ENCODE measurements at regions not wholly inside any gene's neighbourhood (a gene's known extent, or its start where the extent isn't known, plus 50 kb on each side); places are given as distances from the start of the nearest gene placed in this dataset.
"Not testable (repeated sequence)": the region's sequence is repeated elsewhere in the genome, so short reads cannot be mapped to it uniquely, and the experiment has no call there.

DNA sequence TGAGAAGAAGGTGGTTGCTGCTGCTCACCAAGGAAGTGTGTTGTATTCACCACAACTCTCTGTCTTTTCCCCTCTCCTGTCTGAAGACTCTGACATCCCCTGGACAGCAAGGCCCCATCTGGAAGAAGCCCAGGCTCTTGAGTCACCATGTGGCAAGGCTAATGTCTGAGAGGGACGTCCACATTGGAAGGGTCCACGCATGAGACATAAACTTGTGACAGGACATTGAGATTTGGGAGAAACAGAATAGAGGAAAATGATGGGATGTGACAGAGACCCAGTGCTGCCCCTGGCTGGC is 176.5 kb downstream of the IRF8 start:
- DNase-seq (ENCODE audit: low read depth): no peak
- TF ChIP-seq CTCF (IDR thresholded peaks at IDR 0.05; ENCODE audit: control insufficient read depth, extremely low read depth, insufficient read depth): no peak
- no peak overlapping the region for H3K4me3 ChIP-seq (ENCODE audit: low read depth, low read length)

- TF ChIP-seq CTCF (IDR thresholded peaks at IDR 0.05; ENCODE audit: control insufficient read depth, extremely low read depth, insufficient read depth): no peak
- no peak for DNase-seq (ENCODE audit: low read depth)
Measured at GRCh38 chr16:86075839-86076440, 177.0 kb downstream of the IRF8 start.

DNA sequence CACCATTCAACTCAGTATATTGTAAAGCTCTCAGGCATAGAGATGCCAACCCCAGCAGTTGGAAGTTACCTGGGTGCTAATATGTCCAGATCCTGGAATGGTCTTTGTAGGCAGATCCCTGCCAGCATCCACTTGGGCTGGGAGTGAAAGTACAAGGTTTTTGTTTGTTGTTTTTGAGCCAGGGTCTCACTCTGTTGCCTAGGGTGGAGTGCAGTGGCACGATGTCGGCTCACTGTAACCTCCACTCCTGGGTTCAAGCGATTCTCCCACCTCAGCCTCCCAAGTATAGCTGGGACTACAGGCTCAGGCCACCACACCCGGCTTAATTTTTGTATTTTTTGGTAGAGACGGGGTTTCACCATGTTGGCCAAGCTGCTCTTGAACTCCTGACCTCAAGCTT is 177.6 kb downstream of the IRF8 start:
- no peak for TF ChIP-seq CTCF (IDR thresholded peaks at IDR 0.05; ENCODE audit: control insufficient read depth, extremely low read depth, insufficient read depth)
- no peak overlapping the region for H3K4me3 ChIP-seq (ENCODE audit: low read depth, low read length)
- no peak for DNase-seq (ENCODE audit: low read depth)

More at GRCh38 chr16:86075839-86076440, 177.0 kb downstream of the IRF8 start:
- no peak overlapping the region for H3K4me3 ChIP-seq (ENCODE audit: low read depth, low read length)

- no peak for TF ChIP-seq CTCF (IDR thresholded peaks at IDR 0.05; ENCODE audit: control insufficient read depth, extremely low read depth, insufficient read depth)
- DNase-seq (ENCODE audit: low read depth): no peak
- H3K4me3 ChIP-seq (ENCODE audit: low read depth, low read length): no peak overlapping the region
Measured at GRCh38 chr16:86077243-86077940, 178.4 kb downstream of the IRF8 start.

- DNase-seq (ENCODE audit: low read depth): no peak
- TF ChIP-seq CTCF (IDR thresholded peaks at IDR 0.05; ENCODE audit: control insufficient read depth, extremely low read depth, insufficient read depth): no peak
- H3K4me3 ChIP-seq (ENCODE audit: low read depth, low read length): no peak overlapping the region
Measured at GRCh38 chr16:86078121-86078600, 179.2 kb downstream of the IRF8 start.

DNA sequence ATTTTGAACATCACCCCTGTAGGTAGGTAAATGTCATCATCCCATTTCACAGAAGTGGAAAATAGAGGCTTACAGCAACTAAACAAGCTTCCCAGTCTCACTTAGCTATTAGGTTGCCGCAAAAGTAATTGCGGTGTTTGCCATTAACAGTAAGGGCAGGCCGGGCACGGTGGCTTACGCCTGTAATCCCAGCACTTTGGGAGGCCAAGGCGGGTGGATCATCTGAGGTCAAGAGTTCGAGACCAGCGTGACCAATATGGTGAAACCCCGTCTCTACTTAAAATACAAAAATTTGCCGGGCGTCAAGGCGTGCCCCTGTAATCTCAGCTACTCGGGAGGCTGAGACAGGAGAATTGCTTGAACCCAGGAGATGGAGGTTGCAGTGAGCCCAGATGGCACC is 179.7 kb downstream of the IRF8 start:
- DNase-seq (ENCODE audit: low read depth): not testable (repeated sequence)

GRCh38 chr16:86079255-86079885 is 180.4 kb downstream of the IRF8 start:
- no peak overlapping the region for H3K4me3 ChIP-seq (ENCODE audit: low read depth, low read length)
- no peak for DNase-seq (ENCODE audit: low read depth)
- TF ChIP-seq CTCF (IDR thresholded peaks at IDR 0.05; ENCODE audit: control insufficient read depth, extremely low read depth, insufficient read depth): no peak

More for the DNA sequence above, 179.7 kb downstream of the IRF8 start:
- H3K4me3 ChIP-seq (ENCODE audit: low read depth, low read length): not testable (repeated sequence)
